GM23338 (cell line): ENCODE measurements at regions not wholly inside any gene's neighbourhood (a gene's known extent, or its start where the extent isn't known, plus 50 kb on each side); places are given as distances from the start of the nearest gene placed in this dataset.

Experiments
- ATAC-seq: fragments of 200-7000 bp; cut with Tn5 transposase; 3 replicates; pipeline ENCODE4 v1.9.1; 2020
- DNase-seq: peaks from one replicate; pipeline ENCODE4 v3.0.0-alpha.2; 2015; ENCODE audit warnings: low spot score
- H2AFZ ChIP-seq: fragments of 200-600 bp; sonication (generic); 2 replicates; pipeline ENCODE4 v1.8.0; 2016; ENCODE audit warnings: antibody characterized with exemption, mild to moderate bottlenecking, moderate library complexity
- H3F3A ChIP-seq: fragments of 200-600 bp; sonication (generic); replicated peaks from 2 replicates; pipeline ENCODE4 v1.8.0; 2017; ENCODE audit warnings: antibody characterized with exemption, mixed run types, low read depth
- H3K27ac ChIP-seq: fragments of 200-600 bp; sonication (generic); 2 replicates; pipeline ENCODE4 v1.6.1; 2016; ENCODE audit warnings: low read depth
- H3K27me3 ChIP-seq: fragments of 200-600 bp; sonication (generic); 2 replicates; pipeline ENCODE4 v1.8.0; 2016; ENCODE audit warnings: mild to moderate bottlenecking, mixed run types, moderate library complexity; ENCODE audit not compliant: insufficient read depth
- H3K36me3 ChIP-seq: fragments of 200-600 bp; sonication (generic); 2 replicates; pipeline ENCODE4 v1.8.0; 2016; ENCODE audit warnings: mild to moderate bottlenecking; ENCODE audit not compliant: insufficient read depth
- H3K4me1 ChIP-seq: fragments of 200-600 bp; sonication (generic); 2 replicates; pipeline ENCODE4 v1.8.0; 2016; ENCODE audit warnings: mild to moderate bottlenecking, moderate library complexity; ENCODE audit not compliant: insufficient read depth
- H3K4me2 ChIP-seq: fragments of 200-600 bp; sonication (generic); 2 replicates; pipeline ENCODE4 v1.7.1; 2017; ENCODE audit warnings: mixed run types
- H3K4me3 ChIP-seq: fragments of 200-600 bp; sonication (generic); 2 replicates; pipeline ENCODE4 v1.6.1; 2016; ENCODE audit warnings: mixed run types
- H3K79me2 ChIP-seq: fragments of 200-600 bp; sonication (generic); replicated peaks from 2 replicates; pipeline ENCODE4 v1.8.0; 2017; ENCODE audit warnings: mild to moderate bottlenecking; ENCODE audit not compliant: insufficient read depth
- H3K9me2 ChIP-seq: fragments of 200-600 bp; sonication (generic); 2 replicates; pipeline ENCODE4 v1.8.0; 2017; ENCODE audit not compliant: insufficient read depth
- H4K20me1 ChIP-seq: fragments of 200-600 bp; sonication (generic); replicated peaks from 2 replicates; pipeline ENCODE4 v1.8.0; 2017; ENCODE audit warnings: mild to moderate bottlenecking; ENCODE audit not compliant: insufficient read depth
- H3K27ac Mint-ChIP-seq: 2 replicates; pipeline ENCODE4 v1.8.0; 2020; ENCODE audit warnings: inconsistent platforms, mild to moderate bottlenecking, moderate library complexity, mixed read lengths
- H3K27me3 Mint-ChIP-seq: 3 replicates; pipeline ENCODE4 v1.8.0; 2022; ENCODE audit warnings: low read depth, mild to moderate bottlenecking, moderate library complexity, mixed read lengths, inconsistent platforms; ENCODE audit not compliant: insufficient read depth, poor library complexity
- H3K36me3 Mint-ChIP-seq: 3 replicates; pipeline ENCODE4 v1.8.0; 2021; ENCODE audit warnings: low read depth, mild to moderate bottlenecking, inconsistent platforms, moderate library complexity, mixed read lengths
- H3K4me1 Mint-ChIP-seq: 3 replicates; pipeline ENCODE4 v1.8.0; 2020; ENCODE audit warnings: mild to moderate bottlenecking, inconsistent platforms, mixed read lengths
- H3K4me3 Mint-ChIP-seq: 3 replicates; pipeline ENCODE4 v1.8.0; 2021; ENCODE audit warnings: moderate library complexity, mild to moderate bottlenecking, inconsistent platforms, mixed read lengths
- H3K9me3 Mint-ChIP-seq: 3 replicates; pipeline ENCODE4 v1.8.0; 2020; ENCODE audit warnings: moderate library complexity, mild to moderate bottlenecking, inconsistent platforms, mixed read lengths
- CTCF ChIP-seq, 2 experiments: fragments of 200-600 bp in 1 of 2; sonication (generic) in 1 of 2; conservative IDR thresholded peaks; 2 replicates each; pipeline versions ENCODE4 v1.5.1 to v1.6.1; 2016 to 2017; ENCODE audit warnings: antibody characterized with exemption in 2 of 2, low read depth in 2 of 2, mild to moderate bottlenecking in 2 of 2, moderate library complexity in 1 of 2
- NANOG ChIP-seq: IDR thresholded peaks from 2 replicates; pipeline ENCODE4 v1.6.1; 2016; ENCODE audit warnings: antibody characterized with exemption, borderline replicate concordance
- STAT1 ChIP-seq: IDR thresholded peaks from one replicate; pipeline ENCODE4 v1.6.1; 2016; ENCODE audit warnings: antibody characterized with exemption; ENCODE audit not compliant: unreplicated experiment
- ZNF462 ChIP-seq: fragments of 250-450 bp; sonication (Bioruptor Pico); IDR thresholded peaks from 2 replicates; pipeline ENCODE4 v1.5.0; 2020; ENCODE audit warnings: mild to moderate bottlenecking, moderate library complexity

- TF ChIP-seq ZNF462 (CRISPR knock-in tag): no peak
Observed at GRCh38 chr19:20357921-20358320, 190.9 kb downstream of the ZNF486 start (continued).

- no peak for TF ChIP-seq CTCF (conservative IDR thresholded peaks at IDR 0.05; ENCODE audit: low read depth in 2 of 2)
- no peak for TF ChIP-seq NANOG
- TF ChIP-seq STAT1: no peak
- no peaks in the 10 kb centered on the region for H3K4me1 ChIP-seq
- H3K79me2 ChIP-seq: no peaks in the 10 kb centered on the region
- H3K27me3 ChIP-seq: no peaks in the 10 kb centered on the region
- no peak for ATAC-seq
- H3F3A ChIP-seq: 0 out of 2 replicates have a peak, but pooled peaks cover 5% of the 10 kb centered on the region
- no peaks in the 10 kb centered on the region; the same call in 2 of the 3 replicates for H3K36me3 Mint-ChIP-seq
- H3K27ac Mint-ChIP-seq: no peak overlapping the region
- H3K9me2 ChIP-seq: no peaks in the 10 kb centered on the region
- H3K27ac ChIP-seq: no peak overlapping the region
- H4K20me1 ChIP-seq: no peaks in the 10 kb centered on the region; the same call in 1 of the 2 replicates
- no peak overlapping the region for H2AFZ ChIP-seq
- no peaks in the 10 kb centered on the region for H3K9me3 Mint-ChIP-seq
- no peaks in the 10 kb centered on the region; the same call in 1 of the 2 replicates for H3K36me3 ChIP-seq
- no peak overlapping the region for H3K4me3 ChIP-seq
- no peak overlapping the region for H3K4me2 ChIP-seq
- H3K4me3 Mint-ChIP-seq: no peak overlapping the region
- peaks cover 3% of the 10 kb centered on the region for H3K27me3 Mint-ChIP-seq
- no peaks in the 10 kb centered on the region; the same call in 2 of the 3 replicates for H3K4me1 Mint-ChIP-seq
- no peak for DNase-seq
Observed at GRCh38 chr19:20351244-20351643, 184.2 kb downstream of the ZNF486 start.
